GM23248 (cell line): ENCODE measurements at regions not wholly inside any gene's neighbourhood (a gene's known extent, or its start where the extent isn't known, plus 50 kb on each side); places are given as distances from the start of the nearest gene placed in this dataset.

Experiments used
- DNase-seq: peaks from one replicate; pipeline ENCODE4 v3.0.0-alpha.2; 2015
- H2AFZ ChIP-seq: fragments of 200-600 bp; sonication (generic); 2 replicates; pipeline ENCODE4 v1.6.1; 2016; ENCODE audit warnings: antibody characterized with exemption
- H3F3A ChIP-seq: fragments of 200-600 bp; sonication (generic); 2 replicates; pipeline ENCODE4 v1.6.1; 2016; ENCODE audit warnings: mild to moderate bottlenecking, antibody characterized with exemption, mixed run types; ENCODE audit not compliant: insufficient read depth
- H3K27ac ChIP-seq: fragments of 200-600 bp; sonication (generic); 2 replicates; pipeline ENCODE4 v1.5.1; 2016; ENCODE audit warnings: mild to moderate bottlenecking
- H3K27me3 ChIP-seq: fragments of 200-600 bp; sonication (generic); replicated peaks from 2 replicates; pipeline ENCODE4 v1.6.1; 2016; ENCODE audit warnings: mild to moderate bottlenecking; ENCODE audit not compliant: insufficient read depth
- H3K36me3 ChIP-seq: fragments of 200-600 bp; sonication (generic); 2 replicates; pipeline ENCODE4 v1.6.1; 2016; ENCODE audit warnings: low read depth, mild to moderate bottlenecking
- H3K4me1 ChIP-seq: fragments of 200-600 bp; sonication (generic); 2 replicates; pipeline ENCODE4 v1.6.1; 2016; ENCODE audit warnings: mild to moderate bottlenecking; ENCODE audit not compliant: insufficient read depth
- H3K4me2 ChIP-seq: fragments of 200-600 bp; sonication (generic); one replicate; pipeline ENCODE4 v1.6.1; 2016; ENCODE audit warnings: mild to moderate bottlenecking; ENCODE audit not compliant: unreplicated experiment
- H3K4me3 ChIP-seq: fragments of 200-600 bp; sonication (generic); 2 replicates; pipeline ENCODE4 v1.5.1; 2016; ENCODE audit warnings: mild to moderate bottlenecking
- H3K79me2 ChIP-seq: fragments of 200-600 bp; sonication (generic); 2 replicates; pipeline ENCODE4 v1.6.1; 2016; ENCODE audit warnings: mild to moderate bottlenecking; ENCODE audit not compliant: insufficient read depth
- H3K9ac ChIP-seq: fragments of 200-600 bp; sonication (generic); 2 replicates; pipeline ENCODE4 v1.6.1; 2016; ENCODE audit warnings: mild to moderate bottlenecking
- H3K9me2 ChIP-seq: fragments of 200-600 bp; sonication (generic); 2 replicates; pipeline ENCODE4 v1.6.1; 2016; ENCODE audit warnings: mixed run types, mild to moderate bottlenecking, moderate library complexity; ENCODE audit not compliant: insufficient read depth
- H3K9me3 ChIP-seq: fragments of 200-600 bp; sonication (generic); one replicate; pipeline ENCODE4 v1.6.1; 2017; ENCODE audit warnings: low read depth
- H4K20me1 ChIP-seq: fragments of 200-600 bp; sonication (generic); 2 replicates; pipeline ENCODE4 v1.6.0; 2016; ENCODE audit not compliant: insufficient read depth
- EZH2 ChIP-seq: fragments of 200-600 bp; sonication (generic); IDR thresholded peaks from 2 replicates; pipeline ENCODE4 v1.6.1; 2018; ENCODE audit warnings: antibody characterized with exemption, mild to moderate bottlenecking; ENCODE audit not compliant: insufficient read depth, poor library complexity, severe bottlenecking
- EZH2phosphoT487 ChIP-seq: fragments of 200-600 bp; sonication (generic); IDR thresholded peaks from 2 replicates; pipeline ENCODE4 v1.6.1; 2018; ENCODE audit warnings: antibody characterized with exemption, moderate library complexity, mild to moderate bottlenecking, low read depth; ENCODE audit not compliant: insufficient read depth
- WGBS, 2 experiments: methylation state at CpG; one replicate each; pipeline ENCODE4 v1.1.6; 2015 to 2017; ENCODE audit warnings: low lambda C conversion rate in 2 of 2, low coverage in 1 of 2; ENCODE audit errors: missing lambda C conversion rate in 2 of 2; 5-methylcytosine and 5-hydroxymethylcytosine counted together
- in situ Hi-C: fragments of 300-500 bp; cut with MboI; formaldehyde crosslinking; loops from 2 replicates; pipeline ENCODE4 v1.15.0; 2020

DNA sequence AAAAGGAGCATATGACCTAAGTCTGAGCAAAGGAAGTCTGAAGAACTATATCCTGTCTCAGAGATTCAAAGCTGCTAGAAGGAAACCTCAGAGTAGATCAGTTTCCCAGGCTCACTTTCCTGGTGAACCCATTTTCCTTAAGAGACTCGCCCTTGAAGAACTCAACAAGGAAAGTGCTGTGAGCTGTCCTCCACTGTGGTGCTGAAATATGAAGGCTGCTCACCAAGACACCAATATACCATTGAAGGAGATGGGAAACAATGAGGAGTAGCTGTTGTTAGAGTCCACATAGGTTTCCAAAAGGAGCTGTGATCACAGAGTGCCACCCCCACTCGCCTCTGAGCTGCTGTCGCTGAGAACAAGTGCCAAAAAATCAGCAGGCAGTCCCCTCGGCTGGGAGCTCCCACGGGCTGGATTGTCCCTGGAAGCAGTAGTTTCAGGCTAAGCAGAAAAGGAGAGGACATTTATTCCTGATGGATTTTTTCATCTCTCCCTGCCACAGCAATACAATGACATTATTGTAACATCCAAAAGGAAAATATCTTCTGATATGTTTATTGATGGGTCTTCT lies 282.1 kb downstream of the RPS29 start:
- Histone ChIP-seq H3K36me3 (no peaks in the 10 kb centered on the region), H3K9ac (no peak overlapping the region), H3F3A (no peaks in the 10 kb centered on the region), H3K4me2 (no peak overlapping the region), H3K27ac (no peak overlapping the region), H3K4me1 (no peaks in the 10 kb centered on the region), H4K20me1 (no peaks in the 10 kb centered on the region), H3K79me2 (no peaks in the 10 kb centered on the region), H3K27me3 (no peaks in the 10 kb centered on the region), H3K4me3 (no peak overlapping the region), H3K9me3 (no peaks in the 10 kb centered on the region), H2AFZ (no peak overlapping the region), H3K9me2 (no peaks in the 10 kb centered on the region)
- no peak for TF ChIP-seq EZH2phosphoT487
- no peak for TF ChIP-seq EZH2
- in situ Hi-C loops = no loop called here
- peak; percentile 35 for DNase-seq
- 13% methylated on average over 5 of the region's 5 CpGs for WGBS, 2 experiments

DNA sequence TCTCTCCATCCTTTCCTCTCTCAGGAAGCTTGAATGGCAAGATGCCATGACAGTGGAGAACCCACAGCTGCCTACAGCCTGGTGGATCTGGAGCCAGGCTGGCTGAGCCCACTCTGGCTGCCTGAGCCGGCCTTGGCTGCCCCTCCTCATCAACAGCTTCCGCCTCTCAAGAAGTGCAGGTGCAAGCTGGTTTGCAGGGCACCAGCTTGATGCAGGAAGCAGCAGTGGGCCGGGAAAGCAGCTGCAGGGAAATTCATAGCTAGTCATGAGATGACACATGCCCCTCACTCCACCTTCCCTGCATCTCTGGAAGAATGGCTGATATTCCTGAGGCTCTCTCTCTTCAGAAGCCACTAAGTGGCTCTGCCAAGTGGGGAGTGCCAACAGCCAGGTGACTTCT lies 289.1 kb downstream of the RPS29 start:
- H4K20me1 ChIP-seq = no peaks in the 10 kb centered on the region
- no peaks in the 10 kb centered on the region for H3K79me2 ChIP-seq
- no peaks in the 10 kb centered on the region for H3K9me2 ChIP-seq
- H3K27me3 ChIP-seq = no peaks in the 10 kb centered on the region
- H3K4me1 ChIP-seq = no peaks in the 10 kb centered on the region
- WGBS, 2 experiments = 45 to 48% methylated on average over 3 of the region's 3 CpGs
- H3F3A ChIP-seq = no peaks in the 10 kb centered on the region
- no peak overlapping the region for H2AFZ ChIP-seq
- in situ Hi-C loops = no loop called here
- H3K9ac ChIP-seq = no peak overlapping the region
- no peak for DNase-seq
- H3K9me3 ChIP-seq = no peaks in the 10 kb centered on the region
- no peak overlapping the region for H3K4me3 ChIP-seq
- H3K36me3 ChIP-seq = no peaks in the 10 kb centered on the region
- no peak overlapping the region for H3K4me2 ChIP-seq
- H3K27ac ChIP-seq = no peak overlapping the region
- no peak for TF ChIP-seq EZH2
- TF ChIP-seq EZH2phosphoT487 = no peak

DNA sequence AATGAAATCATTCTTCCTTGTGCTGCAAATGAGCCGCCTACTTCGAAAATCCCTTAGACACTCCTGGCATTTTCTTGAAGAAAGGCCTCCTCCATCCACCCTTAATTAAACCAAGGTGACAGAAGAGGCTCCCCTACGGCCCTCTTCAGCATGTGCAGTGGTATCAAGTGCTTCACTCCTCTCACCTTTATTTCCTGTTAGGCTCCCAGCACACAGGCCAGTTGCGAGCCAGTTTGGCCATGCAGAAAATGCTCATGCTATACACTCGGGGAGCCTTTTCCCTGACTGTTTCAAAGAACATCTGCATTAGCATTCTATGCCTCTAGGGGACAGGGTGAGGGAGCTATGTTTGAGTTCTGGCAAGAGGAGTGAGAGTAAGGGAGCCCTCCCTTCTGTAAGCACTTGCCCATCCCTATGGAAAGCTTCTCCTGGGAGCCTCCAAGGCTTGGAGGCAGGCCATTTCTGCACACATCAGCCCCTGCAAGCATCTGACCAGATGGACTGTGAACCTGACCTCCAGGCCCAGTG lies 291.5 kb downstream of the RPS29 start:
- DNase-seq = no peak
- no peaks in the 10 kb centered on the region for H3K36me3 ChIP-seq
- H3K4me1 ChIP-seq = no peaks in the 10 kb centered on the region
- no peaks in the 10 kb centered on the region for H3K9me2 ChIP-seq
- H3K4me3 ChIP-seq = no peak overlapping the region
- H3F3A ChIP-seq = no peaks in the 10 kb centered on the region
- no peaks in the 10 kb centered on the region for H3K27me3 ChIP-seq
- no peak overlapping the region for H3K4me2 ChIP-seq
- TF ChIP-seq EZH2 = no peak
- in situ Hi-C loops = no loop called here
- H3K9ac ChIP-seq = no peak overlapping the region
- H2AFZ ChIP-seq = no peak overlapping the region
- H3K27ac ChIP-seq = no peak overlapping the region
- no peaks in the 10 kb centered on the region for H3K9me3 ChIP-seq
- no peaks in the 10 kb centered on the region for H3K79me2 ChIP-seq
- no peaks in the 10 kb centered on the region for H4K20me1 ChIP-seq
- 27 to 30% methylated on average over 5 of the region's 5 CpGs for WGBS, 2 experiments

DNA sequence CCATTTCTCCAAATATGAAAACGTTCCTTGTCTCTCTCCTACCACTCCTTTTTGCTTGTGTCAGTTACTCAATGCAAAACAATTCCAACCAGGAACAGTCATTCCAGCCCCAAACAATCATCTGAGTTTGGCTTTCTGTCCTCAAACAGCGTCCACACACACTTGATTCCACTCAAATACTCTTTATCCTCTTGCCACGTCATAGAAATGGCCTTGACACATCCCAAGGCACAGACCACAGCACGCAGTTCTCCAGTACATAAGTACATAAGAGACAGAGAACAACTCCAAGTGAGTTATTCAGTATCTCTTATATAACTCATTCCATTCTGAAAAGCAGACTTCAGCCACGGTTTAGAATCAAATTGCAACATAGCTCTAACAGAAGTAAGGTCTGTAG lies 299.2 kb downstream of the RPS29 start:
- TF ChIP-seq EZH2 = no peak
- TF ChIP-seq EZH2phosphoT487 = no peak
- Histone ChIP-seq H3K9me2 (no peaks in the 10 kb centered on the region), H3K4me1 (no peaks in the 10 kb centered on the region), H3K36me3 (no peaks in the 10 kb centered on the region), H3K79me2 (no peaks in the 10 kb centered on the region), H3F3A (no peaks in the 10 kb centered on the region), H3K4me3 (no peak overlapping the region), H3K4me2 (no peak overlapping the region), H3K27me3 (no peaks in the 10 kb centered on the region), H3K27ac (no peak overlapping the region), H4K20me1 (no peaks in the 10 kb centered on the region), H3K9me3 (no peaks in the 10 kb centered on the region), H3K9ac (no peak overlapping the region), H2AFZ (no peak overlapping the region)
- no peak for DNase-seq
- WGBS, 2 experiments = 7 to 10% methylated on average over 5 of the region's 5 CpGs
- in situ Hi-C loops = no loop called here
